HUES48 (cell line): ENCODE measurements at regions not wholly inside any gene's neighbourhood (a gene's known extent, or its start where the extent isn't known, plus 50 kb on each side); places are given as distances from the start of the nearest gene placed in this dataset.
"Not testable (repeated sequence)": the region's sequence is repeated elsewhere in the genome, so short reads cannot be mapped to it uniquely, and the experiment has no call there.

Experiments used
- H3K27ac ChIP-seq: one replicate; pipeline ENCODE4 v1.7.0; 2013; ENCODE audit warnings: low read depth, low read length, inconsistent platforms
- H3K27me3 ChIP-seq: 2 replicates; pipeline ENCODE4 v1.6.1; 2013; ENCODE audit warnings: mild to moderate bottlenecking, low read length; ENCODE audit not compliant: control insufficient read depth, insufficient read depth
- H3K36me3 ChIP-seq: 2 replicates; pipeline ENCODE4 v1.6.1; 2013; ENCODE audit warnings: low read length; ENCODE audit not compliant: control insufficient read depth, insufficient read depth
- H3K4me1 ChIP-seq: 2 replicates; pipeline ENCODE4 v1.6.1; 2013; ENCODE audit warnings: mild to moderate bottlenecking, low read length; ENCODE audit not compliant: control insufficient read depth, insufficient read depth
- H3K4me3 ChIP-seq: 2 replicates; pipeline ENCODE4 v1.5.1; 2013; ENCODE audit warnings: mild to moderate bottlenecking, low read depth, low read length
- H3K9ac ChIP-seq: 2 replicates; pipeline ENCODE4 v1.6.1; 2013; ENCODE audit warnings: mild to moderate bottlenecking, low read depth, low read length, moderate library complexity
- H3K9me3 ChIP-seq: 2 replicates; pipeline ENCODE4 v1.6.1; 2013; ENCODE audit warnings: low read length; ENCODE audit not compliant: control insufficient read depth, insufficient read depth

DNA sequence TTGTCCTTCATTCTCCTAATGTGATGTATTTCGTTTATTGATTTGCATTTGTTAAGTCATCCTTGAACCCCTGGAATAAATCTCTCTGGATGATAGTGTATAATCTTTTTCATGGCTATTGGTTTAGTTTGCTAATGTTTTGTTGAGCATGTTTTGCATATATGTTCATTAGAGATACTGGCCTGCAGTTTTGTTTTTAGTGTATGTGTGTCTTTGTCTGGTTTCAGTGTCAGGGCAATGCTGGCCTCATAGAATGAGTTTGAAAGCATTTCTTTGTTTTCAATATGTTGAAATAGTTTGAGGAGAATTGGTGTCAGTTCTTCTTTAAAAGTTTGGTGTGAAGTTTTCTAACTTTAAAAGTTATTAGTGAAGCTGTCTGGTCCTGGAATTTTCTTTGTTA is 149.6 kb upstream of the ATP10B start:
- Histone ChIP-seq H3K4me3 (no peak overlapping the region), H3K9me3 (no peaks in the 10 kb centered on the region), H3K27ac (no peak overlapping the region), H3K4me1 (no peaks in the 10 kb centered on the region), H3K36me3 (no peaks in the 10 kb centered on the region), H3K9ac (no peak overlapping the region), H3K27me3 (no peaks in the 10 kb centered on the region)

- not testable (repeated sequence) for H3K4me1 ChIP-seq, H3K27ac ChIP-seq, H3K9ac ChIP-seq, H3K4me3 ChIP-seq, H3K36me3 ChIP-seq, H3K27me3 ChIP-seq, H3K9me3 ChIP-seq
These were observed 149.1 kb upstream of the ATP10B start for GRCh38 chr5:161001142-161001541.

DNA sequence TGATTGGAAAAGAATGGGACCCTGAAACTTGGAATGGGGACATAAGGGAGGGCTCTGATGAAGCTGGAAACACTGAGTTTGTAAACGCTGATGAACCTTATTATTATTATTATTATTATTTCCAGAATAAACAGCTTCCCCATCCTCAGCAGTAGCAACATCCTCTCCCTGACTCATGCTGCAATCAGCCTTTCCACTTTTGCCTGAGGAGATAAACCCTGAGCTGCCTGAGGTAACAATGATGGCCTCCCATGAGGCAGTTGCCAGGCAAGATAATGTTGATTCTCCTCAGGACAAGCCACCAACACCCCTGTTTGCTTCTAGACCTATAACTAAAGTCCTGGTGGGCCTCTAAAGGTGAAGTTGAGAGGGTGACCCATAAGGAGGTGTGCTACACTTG is 139.2 kb upstream of the ATP10B start:
- H3K9me3 ChIP-seq = no peaks in the 10 kb centered on the region
- no peak overlapping the region for H3K27ac ChIP-seq
- H3K4me3 ChIP-seq = no peak overlapping the region
- no peaks in the 10 kb centered on the region for H3K27me3 ChIP-seq
- no peak overlapping the region for H3K9ac ChIP-seq
- no peaks in the 10 kb centered on the region for H3K4me1 ChIP-seq
- H3K36me3 ChIP-seq = no peaks in the 10 kb centered on the region

- H3K4me1 ChIP-seq = no peaks in the 10 kb centered on the region
- H3K27ac ChIP-seq = no peak overlapping the region
- H3K27me3 ChIP-seq = no peaks in the 10 kb centered on the region
- no peak overlapping the region for H3K9ac ChIP-seq
- H3K36me3 ChIP-seq = no peaks in the 10 kb centered on the region
- no peaks in the 10 kb centered on the region for H3K9me3 ChIP-seq
- H3K4me3 ChIP-seq = no peak overlapping the region
These were observed 127.4 kb upstream of the ATP10B start for GRCh38 chr5:160979385-160979784.

GRCh38 chr5:160978944-160979343 is 126.9 kb upstream of the ATP10B start:
- no peaks in the 10 kb centered on the region for H3K9me3 ChIP-seq
- no peak overlapping the region for H3K9ac ChIP-seq
- no peaks in the 10 kb centered on the region for H3K27me3 ChIP-seq
- no peak overlapping the region for H3K4me3 ChIP-seq
- H3K36me3 ChIP-seq = no peaks in the 10 kb centered on the region
- H3K27ac ChIP-seq = no peak overlapping the region
- no peaks in the 10 kb centered on the region for H3K4me1 ChIP-seq

DNA sequence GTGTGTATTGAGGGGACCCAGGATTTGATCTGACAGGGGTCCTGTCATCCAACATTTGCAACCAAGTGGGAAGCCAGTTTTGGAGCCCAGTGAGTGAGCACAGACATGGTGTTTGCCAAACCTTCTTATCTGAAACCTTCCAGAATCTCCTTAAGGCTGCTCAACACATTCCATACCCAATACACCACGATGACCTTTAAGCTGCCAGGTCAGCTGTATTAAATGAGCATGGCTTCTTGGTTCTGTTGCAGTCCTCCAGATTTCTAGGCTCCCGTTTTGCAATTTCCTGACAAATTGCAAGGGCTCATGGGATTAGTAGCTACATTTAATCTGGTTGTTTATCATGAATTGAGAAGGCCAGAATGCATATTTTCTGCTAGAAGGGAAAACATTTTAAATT is 124.2 kb upstream of the ATP10B start:
- Histone ChIP-seq H3K4me3 (no peak overlapping the region), H3K9me3 (no peaks in the 10 kb centered on the region), H3K4me1 (no peaks in the 10 kb centered on the region), H3K9ac (no peak overlapping the region), H3K27me3 (no peaks in the 10 kb centered on the region), H3K36me3 (no peaks in the 10 kb centered on the region), H3K27ac (no peak overlapping the region)

DNA sequence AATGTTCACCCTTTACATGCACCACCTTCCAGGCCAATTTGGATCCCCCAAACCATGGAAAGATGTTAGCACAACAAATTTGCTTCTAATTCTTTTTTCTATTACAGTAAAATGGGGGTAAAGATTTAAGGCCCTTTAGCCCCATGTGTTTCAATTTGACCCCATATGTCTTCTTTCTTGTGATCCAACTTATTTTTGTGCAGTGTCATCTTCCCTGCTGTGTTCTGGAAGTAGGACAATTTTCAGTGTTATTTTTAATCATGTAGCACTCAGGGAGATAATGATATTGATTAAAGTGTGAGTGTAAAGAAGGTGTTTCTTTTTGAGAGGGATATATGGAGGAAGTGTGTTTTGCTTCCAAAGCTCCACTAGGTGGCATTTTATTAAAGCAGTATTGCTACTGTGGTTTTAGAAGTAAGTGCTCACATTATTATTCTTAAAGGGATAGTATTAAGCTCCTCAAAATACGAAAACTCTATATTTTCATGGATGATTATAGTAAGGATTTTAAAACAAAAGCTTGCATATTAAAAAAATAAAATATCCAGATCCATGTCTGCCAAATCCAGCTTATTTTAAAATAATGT is 118.7 kb upstream of the ATP10B start:
- Histone ChIP-seq H3K4me1 (no peaks in the 10 kb centered on the region), H3K9me3 (no peaks in the 10 kb centered on the region), H3K27me3 (no peaks in the 10 kb centered on the region), H3K9ac (no peak overlapping the region), H3K4me3 (no peak overlapping the region), H3K27ac (no peak overlapping the region), H3K36me3 (no peaks in the 10 kb centered on the region)

- no peaks in the 10 kb centered on the region for H3K4me1 ChIP-seq
- no peaks in the 10 kb centered on the region for H3K9me3 ChIP-seq
- H3K36me3 ChIP-seq = no peaks in the 10 kb centered on the region
- H3K4me3 ChIP-seq = no peak overlapping the region
- H3K27ac ChIP-seq = no peak overlapping the region
- H3K9ac ChIP-seq = no peak overlapping the region
- no peaks in the 10 kb centered on the region for H3K27me3 ChIP-seq
These were observed 117.6 kb upstream of the ATP10B start for GRCh38 chr5:160969645-160970044.

- H3K27ac ChIP-seq = no peak overlapping the region
- H3K4me1 ChIP-seq = no peaks in the 10 kb centered on the region
- H3K4me3 ChIP-seq = no peak overlapping the region
These were observed 116.5 kb upstream of the ATP10B start for GRCh38 chr5:160968480-160968879.

DNA sequence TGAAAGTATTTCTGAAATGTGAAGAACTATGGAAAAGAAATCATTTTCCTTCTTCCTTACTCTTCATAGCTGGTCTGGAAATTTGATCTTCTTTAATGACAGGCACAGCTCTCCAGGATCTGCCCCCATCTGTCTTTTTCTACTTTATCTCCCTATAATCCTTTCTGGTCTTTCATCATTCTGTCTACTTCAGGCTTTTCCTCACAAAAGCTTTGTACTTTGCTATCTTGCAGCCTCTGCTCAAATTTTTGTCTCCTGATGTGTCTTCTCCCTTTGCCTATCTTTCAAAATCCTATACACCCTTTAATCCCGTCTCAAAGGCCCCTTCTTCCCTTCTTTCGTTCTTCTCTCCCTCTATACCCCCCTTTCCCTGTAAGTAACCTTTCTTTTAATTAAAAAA is 114.9 kb upstream of the ATP10B start:
- no peaks in the 10 kb centered on the region for H3K36me3 ChIP-seq
- no peaks in the 10 kb centered on the region for H3K9me3 ChIP-seq
- H3K4me3 ChIP-seq = no peak overlapping the region
- H3K27ac ChIP-seq = no peak overlapping the region
- H3K27me3 ChIP-seq = no peaks in the 10 kb centered on the region
- no peak overlapping the region for H3K9ac ChIP-seq
- H3K4me1 ChIP-seq = no peaks in the 10 kb centered on the region

More at GRCh38 chr5:160968480-160968879, 116.5 kb upstream of the ATP10B start:
- Histone ChIP-seq H3K36me3 (no peaks in the 10 kb centered on the region), H3K9ac (no peak overlapping the region), H3K27me3 (no peaks in the 10 kb centered on the region), H3K9me3 (no peaks in the 10 kb centered on the region)

- no peak overlapping the region for H3K27ac ChIP-seq
- H3K36me3 ChIP-seq = no peaks in the 10 kb centered on the region
- no peaks in the 10 kb centered on the region for H3K9me3 ChIP-seq
- no peak overlapping the region for H3K4me3 ChIP-seq
- no peaks in the 10 kb centered on the region for H3K27me3 ChIP-seq
- no peak overlapping the region for H3K9ac ChIP-seq
- H3K4me1 ChIP-seq = no peaks in the 10 kb centered on the region
These were observed 109.8 kb upstream of the ATP10B start for GRCh38 chr5:160961761-160962160.

GRCh38 chr5:160961038-160961437 is 109.0 kb upstream of the ATP10B start:
- H3K4me1 ChIP-seq = no peaks in the 10 kb centered on the region
- no peaks in the 10 kb centered on the region for H3K9me3 ChIP-seq

More at GRCh38 chr5:160961038-160961437, 109.0 kb upstream of the ATP10B start:
- Histone ChIP-seq H3K4me3 (no peak overlapping the region), H3K27me3 (no peaks in the 10 kb centered on the region), H3K9ac (no peak overlapping the region), H3K27ac (no peak overlapping the region), H3K36me3 (no peaks in the 10 kb centered on the region)
